ENCODE measurements at regions not wholly inside any gene's neighbourhood (a gene's known extent, or its start where the extent isn't known, plus 50 kb on each side); places are given as distances from the start of the nearest gene placed in this dataset.
"Not testable (repeated sequence)": the region's sequence is repeated elsewhere in the genome, so short reads cannot be mapped to it uniquely, and the experiment has no call there.

GRCh38 chr4:26048378-26048882 lies 134.4 kb downstream of the SMIM20 start:
- DNase-seq: peak; percentile 91

GRCh38 chr4:26048950-26049349 lies 134.9 kb downstream of the SMIM20 start:
- DNase-seq: peak; percentile 64

- DNase-seq: no peak
Observed at GRCh38 chr4:26049447-26049846, 135.4 kb downstream of the SMIM20 start.

- no peak for DNase-seq
Observed at GRCh38 chr4:26050212-26050643, 136.2 kb downstream of the SMIM20 start.

- no peak for DNase-seq
Observed at GRCh38 chr4:26050671-26051070, 136.7 kb downstream of the SMIM20 start.

GRCh38 chr4:26051240-26051639 lies 137.2 kb downstream of the SMIM20 start:
- DNase-seq: no peak

GRCh38 chr4:26052663-26053541 lies 138.9 kb downstream of the SMIM20 start:
- no peak for DNase-seq

GRCh38 chr4:26053761-26054160 lies 139.7 kb downstream of the SMIM20 start:
- DNase-seq: no peak

GRCh38 chr4:26055855-26056254 lies 141.8 kb downstream of the SMIM20 start:
- no peak for DNase-seq

GRCh38 chr4:26056406-26056805 lies 142.4 kb downstream of the SMIM20 start:
- no peak for DNase-seq

- DNase-seq: not testable (repeated sequence)
Observed at GRCh38 chr4:26057839-26058238, 143.8 kb downstream of the SMIM20 start.

- DNase-seq: no peak
Observed at GRCh38 chr4:26058537-26058936, 144.5 kb downstream of the SMIM20 start.

- DNase-seq: no peak
Observed at GRCh38 chr4:26059391-26060154, 145.6 kb downstream of the SMIM20 start.

GRCh38 chr4:26060286-26060685 lies 146.3 kb downstream of the SMIM20 start:
- no peak for DNase-seq

GRCh38 chr4:26061248-26061986 lies 147.4 kb downstream of the SMIM20 start:
- DNase-seq: no peak

GRCh38 chr4:26062215-26062614 lies 148.2 kb downstream of the SMIM20 start:
- peak; percentile 51 for DNase-seq

- not testable (repeated sequence) for DNase-seq
Observed at GRCh38 chr4:26064009-26064408, 150.0 kb downstream of the SMIM20 start.

- DNase-seq: no peak
Observed at GRCh38 chr4:26065833-26066232, 151.8 kb downstream of the SMIM20 start.

GRCh38 chr4:26067035-26067434 lies 153.0 kb downstream of the SMIM20 start:
- no peak for DNase-seq

GRCh38 chr4:26069218-26069617 lies 155.2 kb downstream of the SMIM20 start:
- DNase-seq: no peak

- DNase-seq: no peak
Observed at GRCh38 chr4:26071688-26072087, 157.7 kb downstream of the SMIM20 start.

GRCh38 chr4:26073886-26074560 lies 160.0 kb downstream of the SMIM20 start:
- no peak for DNase-seq
